Testis (tissue), 2 donors: ENCODE measurements at regions not wholly inside any gene's neighbourhood (a gene's known extent, or its start where the extent isn't known, plus 50 kb on each side); places are given as distances from the start of the nearest gene placed in this dataset.

ENCODE experiments used
- CTCF ChIP-seq, 3 experiments: fragments of 450-650 bp in 2 of 3; fragments of 200-600 bp in 1 of 3; sonication (generic) in 1 of 3; IDR thresholded peaks; one replicate each; pipeline ENCODE4 v1.5.1; 2016 to 2019; ENCODE audit warnings: antibody characterized with exemption in 3 of 3, mild to moderate bottlenecking in 2 of 3, moderate library complexity in 1 of 3
- POLR2A ChIP-seq: fragments of 450-650 bp; IDR thresholded peaks from one replicate; pipeline ENCODE4 v1.6.1; 2017; ENCODE audit warnings: antibody characterized with exemption, mild to moderate bottlenecking, moderate library complexity

GRCh38 chr14:99039331-99040041 lies 232.5 kb downstream of the BCL11B start:
- TF ChIP-seq CTCF (IDR thresholded peaks at IDR 0.05) (no peak), POLR2A (no peak)
